ENCODE measurements at regions not wholly inside any gene's neighbourhood (a gene's known extent, or its start where the extent isn't known, plus 50 kb on each side); places are given as distances from the start of the nearest gene placed in this dataset.

DNA sequence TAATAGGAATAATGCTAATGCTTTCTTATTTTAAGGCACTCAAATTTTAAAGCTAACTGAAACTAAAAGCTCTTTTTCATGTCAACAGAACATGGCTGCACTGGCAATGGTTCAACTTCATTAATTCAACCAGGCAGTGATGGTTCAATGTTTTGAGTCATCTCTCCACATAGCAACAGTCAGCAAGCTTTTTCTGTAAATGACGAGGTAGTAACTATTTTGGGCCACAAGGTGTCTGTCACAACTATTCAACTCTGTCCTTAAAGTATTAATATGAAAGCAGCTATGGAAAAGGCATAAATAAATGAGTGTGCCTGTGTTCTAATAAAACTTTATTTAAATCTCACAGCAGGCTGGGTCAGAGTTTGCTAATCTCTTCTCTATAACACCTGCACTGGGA is 1425.6 kb upstream of the PIK3C3 start:
- TF ChIP-seq, protein P1, sequence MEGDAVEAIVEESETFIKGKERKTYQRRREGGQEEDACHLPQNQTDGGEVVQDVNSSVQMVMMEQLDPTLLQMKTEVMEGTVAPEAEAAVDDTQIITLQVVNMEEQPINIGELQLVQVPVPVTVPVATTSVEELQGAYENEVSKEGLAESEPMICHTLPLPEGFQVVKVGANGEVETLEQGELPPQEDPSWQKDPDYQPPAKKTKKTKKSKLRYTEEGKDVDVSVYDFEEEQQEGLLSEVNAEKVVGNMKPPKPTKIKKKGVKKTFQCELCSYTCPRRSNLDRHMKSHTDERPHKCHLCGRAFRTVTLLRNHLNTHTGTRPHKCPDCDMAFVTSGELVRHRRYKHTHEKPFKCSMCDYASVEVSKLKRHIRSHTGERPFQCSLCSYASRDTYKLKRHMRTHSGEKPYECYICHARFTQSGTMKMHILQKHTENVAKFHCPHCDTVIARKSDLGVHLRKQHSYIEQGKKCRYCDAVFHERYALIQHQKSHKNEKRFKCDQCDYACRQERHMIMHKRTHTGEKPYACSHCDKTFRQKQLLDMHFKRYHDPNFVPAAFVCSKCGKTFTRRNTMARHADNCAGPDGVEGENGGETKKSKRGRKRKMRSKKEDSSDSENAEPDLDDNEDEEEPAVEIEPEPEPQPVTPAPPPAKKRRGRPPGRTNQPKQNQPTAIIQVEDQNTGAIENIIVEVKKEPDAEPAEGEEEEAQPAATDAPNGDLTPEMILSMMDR (IDR thresholded peaks at IDR 0.05; ENCODE audit: insufficient read depth in 1 of 2, low read depth in 1 of 2, low read length in 1 of 2, severe bottlenecking in 1 of 2, unreplicated experiment in 1 of 2), result no peak
- H3K27ac Mint-ChIP-seq (ENCODE audit: unreplicated experiment), result no peak overlapping the region
- no peaks in the 10 kb centered on the region for H3K4me1 Mint-ChIP-seq (ENCODE audit: low read depth, unreplicated experiment)
- no peak for DNase-seq
- ChIA-PET CTCF (no interaction called here), POLR2A (no interaction called here)
- Histone ChIP-seq H3K36me3 (ENCODE audit: control insufficient read depth, insufficient read depth, low read length) (no peaks in the 10 kb centered on the region), H3K4me3 (ENCODE audit: low read depth, low read length) (no peak overlapping the region), H3K4me1 (no peaks in the 10 kb centered on the region), H3K27me3 (replicated peaks; ENCODE audit: control insufficient read depth, insufficient read depth, low read length) (no peaks in the 10 kb centered on the region), H3K9me3 (no peaks in the 10 kb centered on the region)
- H3K36me3 Mint-ChIP-seq (ENCODE audit: insufficient read depth, unreplicated experiment), result no peaks in the 10 kb centered on the region
- no peaks in the 10 kb centered on the region for H3K27me3 Mint-ChIP-seq (ENCODE audit: insufficient read depth, unreplicated experiment)
- intact Hi-C loops (cut with micrococcal nuclease; ENCODE audit: unreplicated experiment), result loop anchor here (5.0 kb wide), 1 partner anchor 863 kb away; no protein-coding TSS in a partner anchor
- no peak overlapping the region for H3K4me3 Mint-ChIP-seq (ENCODE audit: unreplicated experiment)
- H3K9me3 Mint-ChIP-seq (ENCODE audit: unreplicated experiment), result no peaks in the 10 kb centered on the region
- no TSS peak for BruUV-seq (replicated peaks)

DNA sequence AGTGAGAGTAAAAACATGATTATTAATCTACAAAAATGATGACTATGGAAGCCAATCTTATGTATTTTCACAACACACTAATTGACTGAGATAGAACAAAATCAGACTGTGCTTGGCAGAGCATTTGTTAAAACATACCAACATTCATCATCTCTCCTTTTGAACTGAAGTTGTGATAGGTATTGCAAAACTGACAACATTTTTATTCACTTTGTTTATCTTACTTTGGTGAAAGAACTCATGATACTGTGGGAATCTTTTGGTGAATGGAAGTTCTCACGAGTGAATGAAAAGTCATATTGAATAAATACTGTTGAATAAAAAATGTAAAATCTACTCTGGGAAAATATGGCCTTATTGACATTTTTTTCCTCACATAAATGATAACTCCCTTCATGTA is 1430.2 kb upstream of the PIK3C3 start:
- intact Hi-C loops (cut with micrococcal nuclease; ENCODE audit: unreplicated experiment), result loop anchor here (5.0 kb wide), 1 partner anchor 867 kb away; no protein-coding TSS in a partner anchor
- no TSS peak for BruUV-seq (replicated peaks)
- POLR2A ChIA-PET, result no interaction called here

DNA sequence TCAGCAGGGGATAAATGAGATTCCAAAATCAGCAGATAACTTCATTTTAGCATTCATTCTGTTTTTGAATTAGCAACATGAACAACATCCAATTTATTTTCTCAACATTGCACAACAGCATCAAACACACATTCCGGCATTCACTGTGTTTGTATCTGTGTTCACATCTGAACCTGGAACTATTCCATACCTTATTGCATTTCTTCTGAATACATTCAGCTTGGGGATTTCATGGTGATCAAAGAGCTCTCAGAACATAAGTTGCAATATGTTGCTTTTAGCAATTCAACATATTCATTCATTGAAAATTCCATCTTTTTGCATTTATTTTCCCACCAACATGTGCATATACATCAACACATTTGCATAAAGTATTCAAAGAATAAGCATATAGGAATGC is 1431.7 kb upstream of the PIK3C3 start:
- no peaks in the 10 kb centered on the region for H3K36me3 Mint-ChIP-seq (ENCODE audit: insufficient read depth, unreplicated experiment)
- ChIA-PET CTCF (no interaction called here), POLR2A (no interaction called here)

More for the DNA sequence above, 1430.2 kb upstream of the PIK3C3 start:
- Histone ChIP-seq H3K36me3 (ENCODE audit: control insufficient read depth, insufficient read depth, low read length) (no peaks in the 10 kb centered on the region), H3K4me1 (no peaks in the 10 kb centered on the region), H3K9me3 (no peaks in the 10 kb centered on the region), H3K4me3 (ENCODE audit: low read depth, low read length) (no peak overlapping the region), H3K27me3 (replicated peaks; ENCODE audit: control insufficient read depth, insufficient read depth, low read length) (no peaks in the 10 kb centered on the region)
- CTCF ChIA-PET, result no interaction called here
- H3K9me3 Mint-ChIP-seq (ENCODE audit: unreplicated experiment), result no peaks in the 10 kb centered on the region
- TF ChIP-seq, protein P1 (IDR thresholded peaks at IDR 0.05; ENCODE audit: insufficient read depth in 1 of 2, low read depth in 1 of 2, low read length in 1 of 2, severe bottlenecking in 1 of 2, unreplicated experiment in 1 of 2), result no peak
- H3K36me3 Mint-ChIP-seq (ENCODE audit: insufficient read depth, unreplicated experiment), result no peaks in the 10 kb centered on the region
- no peaks in the 10 kb centered on the region for H3K27me3 Mint-ChIP-seq (ENCODE audit: insufficient read depth, unreplicated experiment)
- H3K27ac Mint-ChIP-seq (ENCODE audit: unreplicated experiment), result no peak overlapping the region
- DNase-seq, result no peak
- no peak overlapping the region for H3K4me3 Mint-ChIP-seq (ENCODE audit: unreplicated experiment)
- no peaks in the 10 kb centered on the region for H3K4me1 Mint-ChIP-seq (ENCODE audit: low read depth, unreplicated experiment)

More for the DNA sequence above, 1431.7 kb upstream of the PIK3C3 start:
- intact Hi-C loops (cut with micrococcal nuclease; ENCODE audit: unreplicated experiment), result no loop called here
- no peak overlapping the region for H3K4me3 ChIP-seq (ENCODE audit: low read depth, low read length)
- no peak overlapping the region for H3K4me3 Mint-ChIP-seq (ENCODE audit: unreplicated experiment)
- H3K4me1 Mint-ChIP-seq (ENCODE audit: low read depth, unreplicated experiment), result no peaks in the 10 kb centered on the region
- no peaks in the 10 kb centered on the region for H3K9me3 Mint-ChIP-seq (ENCODE audit: unreplicated experiment)
- no TSS peak for BruUV-seq (replicated peaks)
- H3K27ac Mint-ChIP-seq (ENCODE audit: unreplicated experiment), result no peak overlapping the region
- H3K27me3 ChIP-seq (replicated peaks; ENCODE audit: control insufficient read depth, insufficient read depth, low read length), result no peaks in the 10 kb centered on the region
- H3K36me3 ChIP-seq (ENCODE audit: control insufficient read depth, insufficient read depth, low read length), result no peaks in the 10 kb centered on the region
- TF ChIP-seq, protein P1 (IDR thresholded peaks at IDR 0.05; ENCODE audit: insufficient read depth in 1 of 2, low read depth in 1 of 2, low read length in 1 of 2, severe bottlenecking in 1 of 2, unreplicated experiment in 1 of 2), result no peak
- no peaks in the 10 kb centered on the region for H3K4me1 ChIP-seq
- H3K27me3 Mint-ChIP-seq (ENCODE audit: insufficient read depth, unreplicated experiment), result no peaks in the 10 kb centered on the region
- DNase-seq, result no peak
- no peaks in the 10 kb centered on the region for H3K9me3 ChIP-seq

Measured in Caco-2 (cell line).